ACC112 (cell line): ENCODE measurements at regions not wholly inside any gene's neighbourhood (a gene's known extent, or its start where the extent isn't known, plus 50 kb on each side); places are given as distances from the start of the nearest gene placed in this dataset.

Experiments used
- H2AFZ ChIP-seq: fragments of 200-600 bp; sonication (generic); one replicate; pipeline ENCODE4 v1.6.0; 2017; ENCODE audit warnings: antibody characterized with exemption, low read length; ENCODE audit not compliant: unreplicated experiment
- H3K27ac ChIP-seq: fragments of 200-600 bp; sonication (generic); 2 replicates; pipeline ENCODE4 v1.5.1; 2014; ENCODE audit warnings: low read depth, mild to moderate bottlenecking, antibody characterized with exemption, low read length, moderate library complexity
- H3K27me3 ChIP-seq: fragments of 200-600 bp; sonication (generic); 2 replicates; pipeline ENCODE4 v1.6.1; 2014; ENCODE audit warnings: mild to moderate bottlenecking, antibody characterized with exemption, low read length, moderate library complexity, mixed read lengths; ENCODE audit not compliant: insufficient read depth
- H3K36me3 ChIP-seq: fragments of 200-600 bp; sonication (generic); 2 replicates; pipeline ENCODE4 v1.6.1; 2016; ENCODE audit warnings: mild to moderate bottlenecking, antibody characterized with exemption, low read length, moderate library complexity, mixed read lengths; ENCODE audit not compliant: insufficient read depth
- H3K4me1 ChIP-seq: fragments of 200-600 bp; sonication (generic); one replicate; pipeline ENCODE4 v1.6.1; 2016; ENCODE audit warnings: low read length, mixed read lengths; ENCODE audit not compliant: insufficient read depth, unreplicated experiment, control insufficient read depth
- H3K4me3 ChIP-seq: fragments of 200-600 bp; sonication (generic); 2 replicates; pipeline ENCODE4 v1.5.1; 2014; ENCODE audit warnings: mild to moderate bottlenecking, low read depth, low read length
- H3K79me2 ChIP-seq: fragments of 200-600 bp; sonication (generic); one replicate; pipeline ENCODE4 v1.6.0; 2016; ENCODE audit warnings: low read length; ENCODE audit not compliant: control insufficient read depth, unreplicated experiment, insufficient read depth

- no peak overlapping the region for H3K27ac ChIP-seq
- no peaks in the 10 kb centered on the region for H3K27me3 ChIP-seq
Measured at GRCh38 chr5:162824360-162824759, 613.0 kb upstream of the CCNG1 start.

GRCh38 chr5:162837155-162837554 lies 600.2 kb upstream of the CCNG1 start:
- H3K27me3 ChIP-seq, result no peaks in the 10 kb centered on the region
- no peak overlapping the region for H3K4me3 ChIP-seq
- no peaks in the 10 kb centered on the region for H3K36me3 ChIP-seq
- no peak overlapping the region for H2AFZ ChIP-seq
- H3K79me2 ChIP-seq, result no peaks in the 10 kb centered on the region
- H3K4me1 ChIP-seq, result no peaks in the 10 kb centered on the region
- H3K27ac ChIP-seq, result no peak overlapping the region

More at GRCh38 chr5:162824360-162824759, 613.0 kb upstream of the CCNG1 start:
- Histone ChIP-seq H3K79me2 (no peaks in the 10 kb centered on the region), H3K4me3 (no peak overlapping the region), H3K4me1 (no peaks in the 10 kb centered on the region), H3K36me3 (no peaks in the 10 kb centered on the region), H2AFZ (no peak overlapping the region)

- Histone ChIP-seq H3K27ac (no peak overlapping the region), H3K27me3 (no peaks in the 10 kb centered on the region), H3K4me1 (no peaks in the 10 kb centered on the region), H3K36me3 (no peaks in the 10 kb centered on the region), H3K79me2 (no peaks in the 10 kb centered on the region), H3K4me3 (no peak overlapping the region), H2AFZ (no peak overlapping the region)
Measured at GRCh38 chr5:162842727-162843126, 594.7 kb upstream of the CCNG1 start.

GRCh38 chr5:162852134-162852533 lies 585.3 kb upstream of the CCNG1 start:
- Histone ChIP-seq H3K27me3 (no peaks in the 10 kb centered on the region), H3K36me3 (no peaks in the 10 kb centered on the region), H3K4me3 (no peak overlapping the region), H3K79me2 (no peaks in the 10 kb centered on the region), H3K4me1 (no peaks in the 10 kb centered on the region), H3K27ac (no peak overlapping the region), H2AFZ (no peak overlapping the region)

GRCh38 chr5:162858770-162859169 lies 578.6 kb upstream of the CCNG1 start:
- Histone ChIP-seq H3K36me3 (no peaks in the 10 kb centered on the region), H2AFZ (no peak overlapping the region), H3K4me3 (no peak overlapping the region), H3K27me3 (no peaks in the 10 kb centered on the region), H3K4me1 (no peaks in the 10 kb centered on the region), H3K27ac (no peak overlapping the region), H3K79me2 (no peaks in the 10 kb centered on the region)

GRCh38 chr5:162870966-162871365 lies 566.4 kb upstream of the CCNG1 start:
- Histone ChIP-seq H3K27me3 (no peaks in the 10 kb centered on the region), H3K27ac (no peak overlapping the region), H3K4me1 (no peaks in the 10 kb centered on the region), H3K4me3 (no peak overlapping the region), H2AFZ (no peak overlapping the region), H3K36me3 (no peaks in the 10 kb centered on the region), H3K79me2 (no peaks in the 10 kb centered on the region)

- no peaks in the 10 kb centered on the region for H3K36me3 ChIP-seq
- no peaks in the 10 kb centered on the region for H3K4me1 ChIP-seq
- H2AFZ ChIP-seq, result no peak overlapping the region
- H3K27ac ChIP-seq, result no peak overlapping the region
- H3K79me2 ChIP-seq, result no peaks in the 10 kb centered on the region
- no peaks in the 10 kb centered on the region for H3K27me3 ChIP-seq
- no peak overlapping the region for H3K4me3 ChIP-seq
Measured at GRCh38 chr5:162882629-162883028, 554.8 kb upstream of the CCNG1 start.

GRCh38 chr5:162886717-162887116 lies 550.7 kb upstream of the CCNG1 start:
- no peaks in the 10 kb centered on the region for H3K36me3 ChIP-seq
- no peaks in the 10 kb centered on the region for H3K27me3 ChIP-seq
- H3K4me1 ChIP-seq, result no peaks in the 10 kb centered on the region
- no peaks in the 10 kb centered on the region for H3K79me2 ChIP-seq
- H3K27ac ChIP-seq, result no peak overlapping the region
- H2AFZ ChIP-seq, result no peak overlapping the region
- no peak overlapping the region for H3K4me3 ChIP-seq

GRCh38 chr5:162888268-162888667 lies 549.1 kb upstream of the CCNG1 start:
- Histone ChIP-seq H3K4me3 (no peak overlapping the region), H2AFZ (no peak overlapping the region), H3K36me3 (no peaks in the 10 kb centered on the region), H3K4me1 (no peaks in the 10 kb centered on the region), H3K79me2 (no peaks in the 10 kb centered on the region), H3K27me3 (no peaks in the 10 kb centered on the region), H3K27ac (no peak overlapping the region)

GRCh38 chr5:162911873-162912272 lies 525.5 kb upstream of the CCNG1 start:
- Histone ChIP-seq H3K4me1 (no peaks in the 10 kb centered on the region), H2AFZ (no peak overlapping the region), H3K79me2 (no peaks in the 10 kb centered on the region), H3K27me3 (no peaks in the 10 kb centered on the region), H3K27ac (no peak overlapping the region), H3K4me3 (no peak overlapping the region), H3K36me3 (no peaks in the 10 kb centered on the region)

- no peak overlapping the region for H3K27ac ChIP-seq
- no peak overlapping the region for H3K4me3 ChIP-seq
- no peak overlapping the region for H2AFZ ChIP-seq
- no peaks in the 10 kb centered on the region for H3K36me3 ChIP-seq
- H3K27me3 ChIP-seq, result no peaks in the 10 kb centered on the region
- no peaks in the 10 kb centered on the region for H3K79me2 ChIP-seq
- H3K4me1 ChIP-seq, result no peaks in the 10 kb centered on the region
Measured at GRCh38 chr5:162916368-162916767, 521.0 kb upstream of the CCNG1 start.
